AG10803 (cell line): ENCODE measurements at regions not wholly inside any gene's neighbourhood (a gene's known extent, or its start where the extent isn't known, plus 50 kb on each side); places are given as distances from the start of the nearest gene placed in this dataset.

Experiments
- DNase-seq: peaks from one replicate; pipeline ENCODE4 v3.0.0; 2010; ENCODE audit warnings: low read depth
- H3K4me3 ChIP-seq: 2 replicates; pipeline ENCODE4 v1.5.1; 2011; ENCODE audit warnings: mild to moderate bottlenecking, low read length, control low read depth
- CTCF ChIP-seq: conservative IDR thresholded peaks from 2 replicates; pipeline ENCODE4 v1.5.1; 2011; ENCODE audit warnings: mild to moderate bottlenecking, low read length, control low read depth, inconsistent platforms

GRCh38 chr4:151885123-151885522, 124.3 kb upstream of the GATB start:
- no peak for TF ChIP-seq CTCF
- no peak overlapping the region for H3K4me3 ChIP-seq
- no peak for DNase-seq

- TF ChIP-seq CTCF = no peak
- H3K4me3 ChIP-seq = no peak overlapping the region
Observed at GRCh38 chr4:151883747-151884146, 122.9 kb upstream of the GATB start.

GRCh38 chr4:151882072-151882803, 121.4 kb upstream of the GATB start:
- no peak for DNase-seq
- H3K4me3 ChIP-seq = no peak overlapping the region
- no peak for TF ChIP-seq CTCF

More at GRCh38 chr4:151883747-151884146, 122.9 kb upstream of the GATB start:
- DNase-seq = no peak

- no peak for TF ChIP-seq CTCF
- no peak for DNase-seq
- H3K4me3 ChIP-seq = no peak overlapping the region
Observed at GRCh38 chr4:151879705-151880445, 119.1 kb upstream of the GATB start.

GRCh38 chr4:151876381-151876988, 115.7 kb upstream of the GATB start:
- no peak for DNase-seq
- TF ChIP-seq CTCF = no peak
- no peak overlapping the region for H3K4me3 ChIP-seq

GRCh38 chr4:151874328-151874727, 113.5 kb upstream of the GATB start:
- no peak for TF ChIP-seq CTCF
- H3K4me3 ChIP-seq = no peak overlapping the region
- no peak for DNase-seq

GRCh38 chr4:151866592-151866918, 105.7 kb upstream of the GATB start:
- no peak for DNase-seq
- no peak for TF ChIP-seq CTCF

More at GRCh38 chr4:151866592-151866918, 105.7 kb upstream of the GATB start:
- H3K4me3 ChIP-seq = no peak overlapping the region
